ENCODE measurements at regions not wholly inside any gene's neighbourhood (a gene's known extent, or its start where the extent isn't known, plus 50 kb on each side); places are given as distances from the start of the nearest gene placed in this dataset.

DNA sequence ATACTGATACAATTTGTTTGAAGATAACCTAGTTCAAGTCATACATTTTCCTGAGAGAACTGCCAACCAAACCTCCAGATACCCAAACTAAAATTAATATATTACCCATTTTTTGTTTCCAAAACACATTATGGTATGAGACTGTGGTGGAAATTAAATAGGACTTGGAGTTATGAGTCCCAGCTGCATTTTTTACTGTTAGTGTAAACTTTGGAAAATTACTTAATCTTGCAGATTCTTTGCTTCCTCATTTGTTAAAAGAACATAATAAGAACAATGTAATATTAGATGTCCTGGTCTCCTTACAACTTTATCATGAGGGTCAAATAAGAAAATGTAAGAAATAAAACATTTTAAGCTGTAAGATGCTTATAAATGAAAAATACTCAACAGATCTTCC lies 98.2 kb upstream of the TRIB2 start:
- Mint-ChIP-seq H3K4me3 (no peak overlapping the region), H3K4me1 (peaks cover 0 to 24% (median 12%) of the 10 kb centered on the region in 7 donors), H3K36me3 (peaks cover 0 to 12% (median 0%) of the 10 kb centered on the region in 5 donors), H3K27me3 (peaks cover 0 to 2% (median 0%) of the 10 kb centered on the region in 5 donors), H3K27ac (no peak overlapping the region), H3K9me3 (peaks cover 0 to 8% (median 0%) of the 10 kb centered on the region in 11 donors)
- H3K4me1 ChIP-seq (ENCODE audit: control insufficient read depth in 2 of 2, insufficient read depth in 2 of 2, low read length in 2 of 2), result no peaks in the 10 kb centered on the region
- ChIA-PET CTCF (interaction anchor here (0.6 kb wide), 1 partner anchor 200 kb away, joined by 8 read pairs; no protein-coding TSS in a partner anchor), POLR2A (no interaction called here)
- no peak overlapping the region for H3K27ac ChIP-seq (ENCODE audit: low read depth, low read length)
- intact Hi-C loops (cut with micrococcal nuclease), result no loop called here
- H3K27me3 ChIP-seq (ENCODE audit: control insufficient read depth in 2 of 2, insufficient read depth in 2 of 2, low read length in 2 of 2), result no peaks in the 10 kb centered on the region
- H3K36me3 ChIP-seq (ENCODE audit: control insufficient read depth in 2 of 3, insufficient read depth in 3 of 3, low read length in 3 of 3), result no peaks in the 10 kb centered on the region
- no peaks in the 10 kb centered on the region for H3K9me3 ChIP-seq (ENCODE audit: control insufficient read depth in 2 of 3, low read length in 3 of 3)
- ATAC-seq (no peak), DNase-seq (no peak)
- H3K4me3 ChIP-seq (ENCODE audit: low read length), result no peak overlapping the region

DNA sequence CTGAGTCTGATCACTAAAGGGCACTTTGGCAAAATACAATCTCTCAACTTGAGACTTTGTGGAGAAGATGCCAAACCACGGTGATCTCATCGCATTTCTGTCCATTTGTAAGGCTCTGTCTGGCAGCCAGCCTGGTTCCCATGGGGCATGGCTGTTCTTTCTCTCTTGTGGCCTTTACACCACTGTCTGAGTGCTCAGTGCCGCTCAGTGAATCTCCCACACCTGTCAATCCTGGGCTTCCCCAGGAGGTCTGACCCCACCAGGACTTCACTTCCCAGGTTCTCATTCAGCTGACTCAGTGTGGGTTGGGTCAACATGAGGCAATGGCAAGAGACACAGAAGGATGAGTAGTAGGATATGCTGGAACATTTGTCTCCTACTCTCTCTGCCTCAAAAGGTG lies 96.8 kb upstream of the TRIB2 start:
- H3K27ac Mint-ChIP-seq, result peak overlapping the region in 1 of 9 donors; percentile 0
- ChIA-PET POLR2A (interaction anchor here (0.6 to 1.0 kb wide), 3 partner anchors 96 to 207 kb away, joined by 3 read pairs; no protein-coding TSS in a partner anchor), CTCF (no interaction called here)
- Histone ChIP-seq H3K9me3 (ENCODE audit: control insufficient read depth in 2 of 3, low read length in 3 of 3) (no peaks in the 10 kb centered on the region), H3K27ac (ENCODE audit: low read depth, low read length) (no peak overlapping the region), H3K36me3 (ENCODE audit: control insufficient read depth in 2 of 3, insufficient read depth in 3 of 3, low read length in 3 of 3) (no peaks in the 10 kb centered on the region), H3K4me3 (ENCODE audit: low read length) (no peak overlapping the region), H3K4me1 (ENCODE audit: control insufficient read depth in 2 of 2, insufficient read depth in 2 of 2, low read length in 2 of 2) (peaks cover 0 to 4% of the 10 kb centered on the region in 2 donors), H3K27me3 (ENCODE audit: control insufficient read depth in 2 of 2, insufficient read depth in 2 of 2, low read length in 2 of 2) (no peaks in the 10 kb centered on the region)
- H3K36me3 Mint-ChIP-seq, result peaks cover 0 to 9% (median 0%) of the 10 kb centered on the region in 5 donors
- no peak for DNase-seq
- ATAC-seq, result no peak
- H3K4me3 Mint-ChIP-seq, result no peak overlapping the region
- peaks cover 0 to 8% (median 0%) of the 10 kb centered on the region in 11 donors for H3K9me3 Mint-ChIP-seq
- peaks cover 9 to 32% (median 16%) of the 10 kb centered on the region in 7 donors for H3K4me1 Mint-ChIP-seq
- intact Hi-C loops (cut with micrococcal nuclease), result no loop called here
- peaks cover 0 to 2% (median 0%) of the 10 kb centered on the region in 5 donors for H3K27me3 Mint-ChIP-seq

DNA sequence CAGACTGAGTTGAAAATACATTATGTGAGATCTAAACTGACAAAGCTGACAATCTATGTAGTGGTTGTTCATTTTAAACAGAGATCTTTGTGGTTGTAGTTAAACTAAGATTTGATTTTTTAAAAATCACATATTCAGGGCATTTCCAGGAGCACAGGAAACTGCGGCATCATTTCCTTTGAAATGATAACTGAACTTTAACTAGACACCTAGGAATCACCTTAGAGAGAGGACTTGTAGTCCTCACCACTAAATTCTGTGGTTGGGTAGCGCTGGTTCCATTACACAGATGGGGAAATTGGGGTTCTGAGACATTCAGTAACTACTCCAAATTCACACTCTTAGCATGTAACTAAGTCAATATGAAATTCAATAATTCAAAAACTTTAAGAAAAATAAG lies 96.0 kb upstream of the TRIB2 start:
- Mint-ChIP-seq H3K9me3 (peaks cover 0 to 4% (median 0%) of the 10 kb centered on the region in 11 donors), H3K4me3 (no peak overlapping the region), H3K4me1 (peaks cover 15 to 40% (median 23%) of the 10 kb centered on the region in 7 donors), H3K36me3 (peaks cover 0 to 9% (median 0%) of the 10 kb centered on the region in 5 donors), H3K27me3 (peaks cover 0 to 2% (median 0%) of the 10 kb centered on the region in 5 donors), H3K27ac (peak overlapping the region in 2 of 9 donors; percentile 30 to 73)
- no peaks in the 10 kb centered on the region for H3K9me3 ChIP-seq (ENCODE audit: control insufficient read depth in 2 of 3, low read length in 3 of 3)
- peaks cover 0 to 12% of the 10 kb centered on the region in 2 donors for H3K4me1 ChIP-seq (ENCODE audit: control insufficient read depth in 2 of 2, insufficient read depth in 2 of 2, low read length in 2 of 2)
- POLR2A ChIA-PET, result no interaction called here
- DNase-seq (no peak), ATAC-seq (no peak)
- no peak overlapping the region for H3K27ac ChIP-seq (ENCODE audit: low read depth, low read length)
- intact Hi-C loops (cut with micrococcal nuclease), result no loop called here
- no peaks in the 10 kb centered on the region for H3K27me3 ChIP-seq (ENCODE audit: control insufficient read depth in 2 of 2, insufficient read depth in 2 of 2, low read length in 2 of 2)
- CTCF ChIA-PET, result no interaction called here
- H3K4me3 ChIP-seq (ENCODE audit: low read length), result no peak overlapping the region
- H3K36me3 ChIP-seq (ENCODE audit: control insufficient read depth in 2 of 3, insufficient read depth in 3 of 3, low read length in 3 of 3), result no peaks in the 10 kb centered on the region

DNA sequence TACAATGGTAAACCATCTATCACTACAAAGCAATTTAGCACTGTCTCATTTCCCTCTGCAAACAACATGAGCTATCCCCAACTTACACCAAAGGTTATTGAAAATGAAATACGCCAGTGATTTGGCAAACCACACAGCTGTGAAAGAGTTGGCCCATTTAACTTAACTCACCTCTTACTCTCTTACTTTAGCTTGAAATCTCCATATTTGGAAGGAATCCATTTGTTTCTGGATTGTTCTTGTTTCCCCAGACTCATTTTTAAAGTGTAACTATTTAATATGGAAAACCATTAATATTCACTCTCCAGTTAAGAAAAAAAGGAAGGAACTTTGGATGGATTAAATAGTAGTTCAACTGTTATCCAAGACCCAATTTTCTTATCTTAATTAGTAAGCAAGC lies 93.7 kb upstream of the TRIB2 start:
- DNase-seq (no peak), ATAC-seq (no peak)
- Mint-ChIP-seq H3K27ac (no peak overlapping the region), H3K27me3 (peaks cover 0 to 5% (median 0%) of the 10 kb centered on the region in 5 donors), H3K9me3 (peaks cover 0 to 4% (median 0%) of the 10 kb centered on the region in 11 donors), H3K4me3 (no peak overlapping the region), H3K4me1 (peaks cover 14 to 36% (median 23%) of the 10 kb centered on the region in 7 donors), H3K36me3 (peaks cover 0 to 2% (median 0%) of the 10 kb centered on the region in 5 donors)
- ChIA-PET POLR2A (interaction anchor here (0.8 kb wide), 1 partner anchor 9 kb away, joined by 3 read pairs; no protein-coding TSS in a partner anchor), CTCF (no interaction called here)
- Histone ChIP-seq H3K36me3 (ENCODE audit: control insufficient read depth in 2 of 3, insufficient read depth in 3 of 3, low read length in 3 of 3) (no peaks in the 10 kb centered on the region), H3K4me3 (ENCODE audit: low read length) (no peak overlapping the region), H3K27me3 (ENCODE audit: control insufficient read depth in 2 of 2, insufficient read depth in 2 of 2, low read length in 2 of 2) (no peaks in the 10 kb centered on the region), H3K4me1 (ENCODE audit: control insufficient read depth in 2 of 2, insufficient read depth in 2 of 2, low read length in 2 of 2) (peaks cover 0 to 13% of the 10 kb centered on the region in 2 donors), H3K9me3 (ENCODE audit: control insufficient read depth in 2 of 3, low read length in 3 of 3) (no peaks in the 10 kb centered on the region), H3K27ac (ENCODE audit: low read depth, low read length) (no peak overlapping the region)
- intact Hi-C loops (cut with micrococcal nuclease), result no loop called here

DNA sequence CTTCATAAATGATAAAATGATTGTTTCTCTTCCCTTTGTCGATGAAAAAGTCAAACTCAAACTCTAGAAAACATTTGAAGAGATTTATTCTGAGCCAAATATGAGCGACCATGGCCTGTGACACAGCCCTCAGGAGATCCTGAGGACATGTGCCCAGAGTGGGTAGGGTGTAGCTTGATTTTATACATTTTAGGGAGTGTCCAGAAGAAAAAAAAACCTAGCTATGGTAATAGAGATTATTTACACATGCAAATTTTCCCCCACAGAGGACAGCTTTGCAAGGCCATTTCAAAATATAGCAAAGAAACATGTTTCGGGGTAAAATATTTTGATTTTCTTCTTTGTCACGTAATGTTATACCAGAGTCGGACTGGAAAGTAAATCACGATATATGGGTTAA lies 92.4 kb upstream of the TRIB2 start:
- Histone ChIP-seq H3K36me3 (ENCODE audit: control insufficient read depth in 2 of 3, insufficient read depth in 3 of 3, low read length in 3 of 3) (no peaks in the 10 kb centered on the region), H3K4me3 (ENCODE audit: low read length) (no peak overlapping the region), H3K9me3 (ENCODE audit: control insufficient read depth in 2 of 3, low read length in 3 of 3) (no peaks in the 10 kb centered on the region), H3K27ac (ENCODE audit: low read depth, low read length) (no peak overlapping the region), H3K4me1 (ENCODE audit: control insufficient read depth in 2 of 2, insufficient read depth in 2 of 2, low read length in 2 of 2) (peaks cover 0 to 13% of the 10 kb centered on the region in 2 donors), H3K27me3 (ENCODE audit: control insufficient read depth in 2 of 2, insufficient read depth in 2 of 2, low read length in 2 of 2) (no peaks in the 10 kb centered on the region)
- Mint-ChIP-seq H3K36me3 (peaks cover 0 to 2% (median 0%) of the 10 kb centered on the region in 5 donors), H3K27me3 (peaks cover 0 to 5% (median 0%) of the 10 kb centered on the region in 5 donors), H3K27ac (peak overlapping the region in 1 of 9 donors; percentile 48), H3K4me1 (peaks cover 14 to 31% (median 23%) of the 10 kb centered on the region in 7 donors), H3K4me3 (no peak overlapping the region), H3K9me3 (peaks cover 0 to 4% (median 0%) of the 10 kb centered on the region in 11 donors)
- intact Hi-C loops (cut with micrococcal nuclease), result no loop called here
- CTCF ChIA-PET, result interaction anchor here (1.2 kb wide), 1 partner anchor 16 kb away, joined by 3 read pairs; no protein-coding TSS in a partner anchor
- DNase-seq (no peak), ATAC-seq (no peak)
- POLR2A ChIA-PET, result interaction anchor here (1.3 kb wide), 1 partner anchor 18 kb away, joined by 3 read pairs; no protein-coding TSS in a partner anchor

DNA sequence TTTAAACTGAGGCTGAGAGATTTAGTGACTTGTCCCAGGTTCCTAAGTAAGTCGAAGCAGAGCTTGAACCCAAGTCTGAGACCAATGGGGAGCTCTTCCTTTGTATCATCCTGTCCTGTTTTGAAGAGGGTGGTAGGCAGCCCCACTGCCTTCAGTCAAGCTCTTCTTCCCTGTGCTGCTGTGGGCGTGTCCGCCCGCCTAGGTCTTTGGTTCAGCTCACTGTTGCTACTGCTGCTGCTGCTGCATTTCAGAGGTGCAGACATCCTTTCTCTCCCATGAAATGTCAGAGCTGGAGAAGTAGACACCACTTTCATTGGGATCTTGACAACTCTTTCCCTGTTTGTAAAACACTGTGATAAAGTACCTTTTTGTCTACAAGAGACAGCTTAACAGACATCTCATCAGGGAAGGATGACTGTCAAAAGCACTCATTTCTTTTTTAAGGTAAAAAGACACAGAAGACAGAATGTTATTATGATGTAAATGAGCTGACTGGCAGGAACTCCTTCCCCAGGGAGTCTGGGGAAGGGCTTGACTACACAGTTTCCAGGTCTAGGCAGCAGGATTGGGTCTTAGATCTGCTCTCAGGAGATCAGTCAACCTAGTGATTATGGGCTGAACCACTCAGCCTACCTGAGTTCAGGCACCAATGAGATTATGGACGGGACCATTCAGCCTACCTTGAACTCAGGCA lies 91.7 kb upstream of the TRIB2 start:
- Mint-ChIP-seq H3K9me3 (peaks cover 0 to 1% (median 0%) of the 10 kb centered on the region in 11 donors), H3K4me3 (no peak overlapping the region), H3K36me3 (no peaks in the 10 kb centered on the region), H3K27ac (peak overlapping the region in 5 of 9 donors; percentile 0 to 69 (median 23)), H3K4me1 (peaks cover 12 to 29% (median 21%) of the 10 kb centered on the region in 7 donors), H3K27me3 (peaks cover 0 to 2% (median 0%) of the 10 kb centered on the region in 5 donors)
- no peak overlapping the region for H3K27ac ChIP-seq (ENCODE audit: low read depth, low read length)
- H3K9me3 ChIP-seq (ENCODE audit: control insufficient read depth in 2 of 3, low read length in 3 of 3), result no peaks in the 10 kb centered on the region
- no peaks in the 10 kb centered on the region for H3K36me3 ChIP-seq (ENCODE audit: control insufficient read depth in 2 of 3, insufficient read depth in 3 of 3, low read length in 3 of 3)
- no peak overlapping the region for H3K4me3 ChIP-seq (ENCODE audit: low read length)
- CTCF ChIA-PET, result interaction anchor here (1.2 kb wide), 1 partner anchor 15 kb away, joined by 3 read pairs; no protein-coding TSS in a partner anchor
- DNase-seq (peak in 2 of 9 donors; percentile 7 to 8), ATAC-seq (no peak)
- peaks cover 0 to 13% of the 10 kb centered on the region in 2 donors for H3K4me1 ChIP-seq (ENCODE audit: control insufficient read depth in 2 of 2, insufficient read depth in 2 of 2, low read length in 2 of 2)
- POLR2A ChIA-PET, result interaction anchor here (1.3 kb wide), 1 partner anchor 18 kb away, joined by 3 read pairs; no protein-coding TSS in a partner anchor
- intact Hi-C loops (cut with micrococcal nuclease), result no loop called here
- H3K27me3 ChIP-seq (ENCODE audit: control insufficient read depth in 2 of 2, insufficient read depth in 2 of 2, low read length in 2 of 2), result no peaks in the 10 kb centered on the region

All from naive thymus-derived CD4-positive, alpha-beta T cell (primary cell).